ENCODE measurements at regions not wholly inside any gene's neighbourhood (a gene's known extent, or its start where the extent isn't known, plus 50 kb on each side); places are given as distances from the start of the nearest gene placed in this dataset.

DNA sequence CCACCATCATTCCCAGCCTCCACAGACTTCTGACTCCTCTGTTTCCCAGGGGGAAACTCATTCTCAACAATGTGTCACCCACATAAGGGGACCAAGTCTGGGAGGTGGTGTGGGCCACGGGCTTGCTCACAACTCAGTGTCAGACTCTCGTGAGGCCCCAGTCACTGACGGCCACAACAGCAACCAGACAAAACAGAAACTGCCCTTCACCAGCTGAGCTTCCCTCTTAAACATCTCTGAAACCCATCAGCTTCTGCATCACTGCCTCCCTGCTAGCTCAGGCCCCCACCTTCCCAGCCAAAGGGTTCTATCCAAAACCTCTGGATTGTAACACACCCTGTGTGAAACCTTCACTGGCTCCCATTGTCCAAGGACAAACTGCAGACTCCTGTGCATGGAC is 273.4 kb downstream of the CDK5RAP2 start:
- TF ChIP-seq, protein P1, sequence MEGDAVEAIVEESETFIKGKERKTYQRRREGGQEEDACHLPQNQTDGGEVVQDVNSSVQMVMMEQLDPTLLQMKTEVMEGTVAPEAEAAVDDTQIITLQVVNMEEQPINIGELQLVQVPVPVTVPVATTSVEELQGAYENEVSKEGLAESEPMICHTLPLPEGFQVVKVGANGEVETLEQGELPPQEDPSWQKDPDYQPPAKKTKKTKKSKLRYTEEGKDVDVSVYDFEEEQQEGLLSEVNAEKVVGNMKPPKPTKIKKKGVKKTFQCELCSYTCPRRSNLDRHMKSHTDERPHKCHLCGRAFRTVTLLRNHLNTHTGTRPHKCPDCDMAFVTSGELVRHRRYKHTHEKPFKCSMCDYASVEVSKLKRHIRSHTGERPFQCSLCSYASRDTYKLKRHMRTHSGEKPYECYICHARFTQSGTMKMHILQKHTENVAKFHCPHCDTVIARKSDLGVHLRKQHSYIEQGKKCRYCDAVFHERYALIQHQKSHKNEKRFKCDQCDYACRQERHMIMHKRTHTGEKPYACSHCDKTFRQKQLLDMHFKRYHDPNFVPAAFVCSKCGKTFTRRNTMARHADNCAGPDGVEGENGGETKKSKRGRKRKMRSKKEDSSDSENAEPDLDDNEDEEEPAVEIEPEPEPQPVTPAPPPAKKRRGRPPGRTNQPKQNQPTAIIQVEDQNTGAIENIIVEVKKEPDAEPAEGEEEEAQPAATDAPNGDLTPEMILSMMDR (IDR thresholded peaks at IDR 0.05; ENCODE audit: low read length) = no peak
- no peak for TF ChIP-seq EZH2 (IDR thresholded peaks at IDR 0.05; ENCODE audit: borderline replicate concordance, low read length)

All from OCI-LY1 (cell line).